GM19035 (cell line): ENCODE measurements at regions not wholly inside any gene's neighbourhood (a gene's known extent, or its start where the extent isn't known, plus 50 kb on each side); places are given as distances from the start of the nearest gene placed in this dataset.
"Not testable (repeated sequence)": the region's sequence is repeated elsewhere in the genome, so short reads cannot be mapped to it uniquely, and the experiment has no call there.

ENCODE experiments used
- ATAC-seq: cut with Tn5 transposase; IDR thresholded peaks from one replicate; pipeline ENCODE4 v1.9.1; 2021; ENCODE audit not compliant: unreplicated experiment

- ATAC-seq = no peak
Measured at GRCh38 chr7:19537942-19538401, 170.9 kb downstream of the POLR1F start.

- ATAC-seq = no peak
Measured at GRCh38 chr7:19533266-19533665, 175.6 kb downstream of the POLR1F start.

GRCh38 chr7:19530852-19531251 is 178.0 kb downstream of the POLR1F start:
- ATAC-seq = no peak

GRCh38 chr7:19530261-19530660 is 178.6 kb downstream of the POLR1F start:
- ATAC-seq = no peak

GRCh38 chr7:19526639-19527038 is 182.2 kb downstream of the POLR1F start:
- ATAC-seq = no peak

- ATAC-seq = no peak
Measured at GRCh38 chr7:19522486-19522885, 186.4 kb downstream of the POLR1F start.

GRCh38 chr7:19520392-19520791 is 188.4 kb downstream of the POLR1F start:
- ATAC-seq = no peak

GRCh38 chr7:19519443-19520021 is 189.3 kb downstream of the POLR1F start:
- ATAC-seq = no peak

- not testable (repeated sequence) for ATAC-seq
Measured at GRCh38 chr7:19517546-19517945, 191.3 kb downstream of the POLR1F start.

- no peak for ATAC-seq
Measured at GRCh38 chr7:19508821-19509220, 200.0 kb downstream of the POLR1F start.

- ATAC-seq = no peak
Measured at GRCh38 chr7:19508124-19508523, 200.7 kb downstream of the POLR1F start.

GRCh38 chr7:19491821-19492452 is 216.9 kb downstream of the POLR1F start:
- peak; percentile 68 for ATAC-seq

- ATAC-seq = no peak
Measured at GRCh38 chr7:19491371-19491770, 217.5 kb downstream of the POLR1F start.

GRCh38 chr7:19489162-19489820 is 219.5 kb downstream of the POLR1F start:
- no peak for ATAC-seq

- ATAC-seq = no peak
Measured at GRCh38 chr7:19488056-19488455, 220.8 kb downstream of the POLR1F start.

GRCh38 chr7:19482628-19483027 is 226.2 kb downstream of the POLR1F start:
- ATAC-seq = no peak

- ATAC-seq = no peak
Measured at GRCh38 chr7:19480383-19480782, 228.5 kb downstream of the POLR1F start.

GRCh38 chr7:19470031-19470430 is 238.8 kb downstream of the POLR1F start:
- ATAC-seq = no peak

- ATAC-seq = no peak
Measured at GRCh38 chr7:19465861-19466260, 243.0 kb downstream of the POLR1F start.

- no peak for ATAC-seq
Measured at GRCh38 chr7:19464751-19465150, 244.1 kb downstream of the POLR1F start.

- ATAC-seq = no peak
Measured at GRCh38 chr7:19464241-19464640, 244.6 kb downstream of the POLR1F start.

- no peak for ATAC-seq
Measured at GRCh38 chr7:19463581-19463980, 245.3 kb downstream of the POLR1F start.
